GM12892 (cell line): ENCODE measurements at regions not wholly inside any gene's neighbourhood (a gene's known extent, or its start where the extent isn't known, plus 50 kb on each side); places are given as distances from the start of the nearest gene placed in this dataset.

Source experiments
- DNase-seq: peaks from one replicate; pipeline ENCODE4 v3.0.0; 2011; ENCODE audit not compliant: insufficient read length
- FAIRE-seq: peaks from 2 replicates; lab custom pipeline; 2011; peaks lifted over from hg19 to GRCh38; lab: Jason Lieb, UNC
- POLR2A ChIP-seq: IDR thresholded peaks from 2 replicates; pipeline ENCODE4 v1.6.1; 2011; ENCODE audit warnings: low read depth, low read length, control low read depth
- POLR2AphosphoS5 ChIP-seq: IDR thresholded peaks from 2 replicates; pipeline ENCODE4 v1.6.1; 2011; ENCODE audit warnings: low read depth, low read length, control low read depth
- TAF1 ChIP-seq: IDR thresholded peaks from 2 replicates; pipeline ENCODE4 v1.6.1; 2011; ENCODE audit warnings: low read depth, mild to moderate bottlenecking, control low read depth, low read length, borderline replicate concordance

DNA sequence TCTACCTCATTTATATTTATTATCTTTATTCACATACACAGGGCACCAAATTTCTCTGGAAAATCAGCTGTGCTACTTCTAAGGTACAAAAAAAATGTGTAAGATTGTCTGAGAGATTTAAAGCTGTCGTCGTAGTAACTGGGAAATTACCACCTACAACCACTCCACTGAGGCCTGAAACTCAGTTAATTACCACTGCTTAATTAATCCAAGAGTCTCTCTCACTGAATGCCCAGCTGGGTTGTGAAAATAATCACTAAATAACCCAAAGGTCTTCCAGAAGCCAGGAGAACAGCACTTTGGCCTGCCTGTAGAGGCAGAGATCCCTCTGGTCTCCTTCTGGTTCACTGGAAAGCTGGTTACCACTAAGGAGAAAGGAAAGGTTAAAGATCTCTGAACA lies 207.2 kb upstream of the TMPO start:
- no peak for DNase-seq
- FAIRE-seq = no peak
- TF ChIP-seq POLR2A (no peak), TAF1 (no peak), POLR2AphosphoS5 (no peak)

- DNase-seq (no peak), FAIRE-seq (no peak)
- TF ChIP-seq POLR2A (no peak), POLR2AphosphoS5 (no peak), TAF1 (no peak)
Observed at GRCh38 chr12:98317939-98318899, 197.2 kb upstream of the TMPO start.

GRCh38 chr12:98319716-98320425 lies 195.5 kb upstream of the TMPO start:
- TF ChIP-seq TAF1 (no peak), POLR2A (no peak), POLR2AphosphoS5 (no peak)
- FAIRE-seq = no peak
- no peak for DNase-seq

DNA sequence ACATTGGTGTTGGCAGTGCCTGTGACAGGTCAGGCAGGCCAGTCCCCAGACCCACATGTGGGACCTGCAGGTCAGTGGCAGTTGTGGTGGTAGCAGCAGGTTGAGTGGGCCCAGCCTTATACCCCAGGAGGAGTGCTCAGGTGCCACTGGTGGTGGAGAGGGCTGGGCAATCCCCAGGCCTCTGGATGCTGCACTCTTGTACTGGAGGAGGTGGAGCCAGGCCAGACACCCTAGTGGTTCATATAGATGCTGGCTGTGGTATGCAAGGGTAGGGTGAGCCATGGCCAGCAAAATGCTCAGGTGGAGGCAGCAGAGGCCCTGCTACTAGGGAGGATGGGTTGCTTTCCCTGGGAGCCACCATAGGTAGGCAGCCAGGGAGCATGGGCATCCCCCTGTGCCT lies 190.4 kb upstream of the TMPO start:
- FAIRE-seq = no peak
- TF ChIP-seq POLR2AphosphoS5 = no peak
- TF ChIP-seq TAF1 = no peak
- TF ChIP-seq POLR2A = no peak
- no peak for DNase-seq

DNA sequence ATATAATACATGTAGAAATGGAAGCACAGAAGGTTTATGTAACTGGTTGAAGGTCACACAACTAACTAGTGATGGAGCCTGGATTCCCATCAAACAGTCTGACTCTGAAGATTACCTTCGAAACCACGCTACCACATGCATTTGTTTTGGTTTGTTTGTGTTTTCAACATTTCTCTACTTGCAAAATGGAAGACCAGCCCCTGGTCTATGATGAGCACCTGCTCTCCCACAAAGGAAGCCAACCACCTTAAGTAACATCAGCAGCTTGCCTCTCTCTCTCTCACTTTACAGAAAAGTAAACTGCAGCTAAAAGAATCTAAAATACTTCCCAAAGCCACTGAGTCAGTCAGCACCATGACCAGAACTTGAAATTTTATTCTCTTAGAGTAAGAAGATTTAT lies 186.9 kb upstream of the TMPO start:
- no peak for TF ChIP-seq POLR2A
- TF ChIP-seq TAF1 = no peak
- no peak for TF ChIP-seq POLR2AphosphoS5
- no peak for DNase-seq
- FAIRE-seq = no peak

DNA sequence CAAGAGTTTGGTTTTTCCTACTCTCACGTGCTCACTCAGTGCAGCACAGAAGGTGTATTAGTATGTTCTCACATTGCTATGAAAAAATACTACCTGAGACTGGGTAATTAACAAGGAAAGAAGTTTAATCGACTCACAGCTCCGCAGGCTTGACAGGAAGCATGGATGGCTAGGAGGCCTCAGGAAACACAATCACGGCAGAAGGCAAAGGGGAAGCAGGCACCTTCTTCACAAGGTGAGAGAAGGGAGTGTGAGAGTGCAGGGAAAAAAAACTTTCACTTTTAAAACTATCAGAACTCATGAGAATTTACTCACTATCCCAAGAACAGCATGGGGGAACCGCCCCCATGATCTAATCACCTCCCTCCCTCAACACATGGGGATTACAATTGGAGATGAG lies 185.8 kb upstream of the TMPO start:
- TF ChIP-seq POLR2A (no peak), POLR2AphosphoS5 (no peak), TAF1 (no peak)
- no peak for FAIRE-seq
- DNase-seq = no peak

DNA sequence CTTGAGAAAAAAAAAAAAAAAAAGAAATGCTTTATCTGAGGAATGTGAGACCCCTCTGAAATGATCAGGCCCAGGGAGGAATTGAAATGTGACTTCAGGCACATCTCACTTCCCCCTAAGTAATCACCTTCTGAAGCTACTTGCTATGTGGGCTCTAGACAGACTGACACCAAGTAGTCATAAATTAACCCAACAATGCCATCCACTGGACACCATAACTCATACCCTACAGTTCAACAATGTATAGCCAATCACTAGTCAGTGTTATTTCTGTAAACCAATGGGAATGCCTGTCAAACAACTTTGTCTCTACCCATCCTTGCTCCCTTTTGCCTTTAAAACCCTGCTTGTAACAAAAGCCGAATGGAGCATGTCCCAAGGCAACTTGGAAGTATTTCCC lies 182.7 kb upstream of the TMPO start:
- TF ChIP-seq TAF1 = no peak
- no peak for TF ChIP-seq POLR2AphosphoS5
- no peak for TF ChIP-seq POLR2A
- FAIRE-seq (no peak), DNase-seq (no peak)

DNA sequence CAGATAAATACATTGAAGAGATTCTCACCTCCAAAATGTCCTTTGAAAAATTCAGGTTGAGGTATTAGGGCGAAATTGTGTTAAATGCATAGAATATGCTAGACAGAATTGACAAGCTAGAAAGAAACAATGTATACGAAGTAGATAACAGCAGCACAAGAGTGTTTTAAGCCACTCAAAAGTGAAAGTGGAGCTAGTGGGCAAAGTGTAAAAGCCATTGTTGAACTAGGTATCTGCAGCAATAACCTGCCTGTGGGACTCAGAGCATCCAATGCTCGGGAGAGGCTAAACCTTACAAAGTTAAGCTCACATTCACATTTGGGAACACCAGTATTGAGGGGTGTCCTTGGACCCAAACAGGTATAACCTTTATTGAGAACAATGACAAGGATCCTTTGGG lies 180.6 kb upstream of the TMPO start:
- no peak for FAIRE-seq
- no peak for TF ChIP-seq POLR2A
- no peak for TF ChIP-seq TAF1
- TF ChIP-seq POLR2AphosphoS5 = no peak

GRCh38 chr12:98341026-98341425 lies 174.4 kb upstream of the TMPO start:
- FAIRE-seq (no peak), DNase-seq (no peak)
- no peak for TF ChIP-seq TAF1
- no peak for TF ChIP-seq POLR2A
- no peak for TF ChIP-seq POLR2AphosphoS5

More for the DNA sequence above, 180.6 kb upstream of the TMPO start:
- DNase-seq = no peak

DNA sequence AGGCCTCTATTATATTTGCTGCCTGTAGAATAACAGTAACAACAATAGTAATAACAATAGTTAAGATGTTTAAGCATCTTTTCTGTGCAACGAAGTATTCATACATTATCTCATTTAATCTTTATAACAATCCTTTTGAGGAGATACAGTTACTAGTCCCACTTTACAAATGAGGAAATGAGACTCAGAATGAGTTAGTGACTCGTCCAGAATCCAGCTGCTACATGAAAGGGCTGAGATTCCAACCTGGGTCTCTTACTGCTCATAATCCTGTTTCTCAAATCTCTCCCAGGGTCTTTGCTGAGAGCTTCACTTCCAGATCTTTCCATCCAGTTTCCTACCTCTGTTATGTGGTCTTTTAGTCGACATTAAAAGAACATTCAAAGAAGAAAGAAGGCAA lies 173.7 kb upstream of the TMPO start:
- no peak for TF ChIP-seq TAF1
- TF ChIP-seq POLR2AphosphoS5 = no peak
- TF ChIP-seq POLR2A = no peak
- FAIRE-seq (no peak), DNase-seq (no peak)

GRCh38 chr12:98343002-98343567 lies 172.3 kb upstream of the TMPO start:
- FAIRE-seq = no peak
- DNase-seq = no peak
- TF ChIP-seq POLR2AphosphoS5 (no peak), POLR2A (no peak), TAF1 (no peak)
